Gastroesophageal sphincter (tissue), 4 donors: ENCODE measurements at regions not wholly inside any gene's neighbourhood (a gene's known extent, or its start where the extent isn't known, plus 50 kb on each side); places are given as distances from the start of the nearest gene placed in this dataset.

Experiments
- ATAC-seq: fragments of 150-250 bp; one replicate; pipeline ENCODE4 v1.9.1; 2016; ENCODE audit warnings: mild to moderate bottlenecking, moderate library complexity
- H3K27ac ChIP-seq, 4 donors: fragments of 200-600 bp; sonication (generic) in 3 of 4; 1 replicate in 3 of 4; 2 replicates in 1 of 4; pipeline ENCODE4 v1.5.1; 2016 to 2019
- H3K27me3 ChIP-seq: fragments of 200-600 bp; sonication (generic); one replicate; pipeline ENCODE4 v1.5.1; 2019
- H3K36me3 ChIP-seq, 2 donors: fragments of 200-600 bp; sonication (generic); one replicate each; pipeline ENCODE4 v1.5.1; 2019; ENCODE audit warnings: control low read depth in 1 of 2
- H3K4me1 ChIP-seq, 3 donors: fragments of 200-600 bp; sonication (generic); 1 replicate in 2 of 3; 2 replicates in 1 of 3; pipeline ENCODE4 v1.5.1; 2016 to 2019; ENCODE audit warnings: control low read depth in 2 of 3
- H3K4me3 ChIP-seq, 2 donors: fragments of 200-600 bp; sonication (generic); one replicate each; pipeline ENCODE4 v1.5.1; 2019; ENCODE audit warnings: mild to moderate bottlenecking in 1 of 2, moderate library complexity in 1 of 2
- H3K9me3 ChIP-seq, 3 donors: fragments of 200-600 bp; sonication (generic); one replicate each; pipeline ENCODE4 v1.5.1; 2017 to 2019; ENCODE audit warnings: control low read depth in 2 of 3
- CTCF ChIP-seq, 4 experiments: fragments of 200-600 bp in 2 of 4; fragments of 450-650 bp in 2 of 4; sonication (generic) in 1 of 4; IDR thresholded peaks; one replicate each; pipeline ENCODE4 v1.5.1; 2017 to 2019; ENCODE audit warnings: antibody characterized with exemption in 4 of 4, mild to moderate bottlenecking in 2 of 4, moderate library complexity in 2 of 4
- EP300 ChIP-seq: sonication (generic); formaldehyde crosslinking; IDR thresholded peaks from one replicate; pipeline ENCODE4 v1.6.1; 2017; ENCODE audit warnings: antibody characterized with exemption, mild to moderate bottlenecking
- POLR2A ChIP-seq, 2 donors: fragments of 450-650 bp; IDR thresholded peaks; one replicate each; pipeline ENCODE4 v1.6.1; 2017; ENCODE audit warnings: antibody characterized with exemption in 2 of 2, mild to moderate bottlenecking in 2 of 2, moderate library complexity in 1 of 2
- POLR2AphosphoS5 ChIP-seq: sonication (generic); formaldehyde crosslinking; IDR thresholded peaks from one replicate; pipeline ENCODE4 v1.6.1; 2017; ENCODE audit warnings: antibody characterized with exemption
- WGBS, 2 donors: methylation state at CpG; one replicate each; pipeline ENCODE4 v1.1.5; 2018; ENCODE audit warnings: low coverage in 1 of 2; 5-methylcytosine and 5-hydroxymethylcytosine counted together

GRCh38 chr21:16047904-16048303, 318.1 kb downstream of the USP25 start:
- ATAC-seq: no peak

GRCh38 chr21:16055014-16055413, 325.2 kb downstream of the USP25 start:
- no peak for ATAC-seq
- Histone ChIP-seq H3K9me3 (no peaks in the 10 kb centered on the region), H3K4me3 (no peak overlapping the region), H3K4me1 (no peaks in the 10 kb centered on the region), H3K36me3 (no peaks in the 10 kb centered on the region), H3K27ac (no peak overlapping the region), H3K27me3 (no peaks in the 10 kb centered on the region)
- TF ChIP-seq CTCF (IDR thresholded peaks at IDR 0.05) (no peak), EP300 (no peak), POLR2AphosphoS5 (no peak), POLR2A (IDR thresholded peaks at IDR 0.05) (no peak)
- WGBS, 2 donors: 100% methylated on average over 1 of the region's 1 CpG; no CpG with 5 or more reads in 1 of the 2 donors

More at GRCh38 chr21:16047904-16048303, 318.1 kb downstream of the USP25 start:
- TF ChIP-seq EP300 (no peak), CTCF (IDR thresholded peaks at IDR 0.05) (no peak), POLR2A (IDR thresholded peaks at IDR 0.05) (no peak), POLR2AphosphoS5 (no peak)
- H3K36me3 ChIP-seq: no peaks in the 10 kb centered on the region
- H3K27me3 ChIP-seq: no peaks in the 10 kb centered on the region
- no peak overlapping the region for H3K4me3 ChIP-seq
- no peaks in the 10 kb centered on the region for H3K4me1 ChIP-seq
- 52 to 61% methylated on average over 3 of the region's 3 CpGs for WGBS, 2 donors
- H3K27ac ChIP-seq: no peak overlapping the region
- no peaks in the 10 kb centered on the region for H3K9me3 ChIP-seq

- Histone ChIP-seq H3K9me3 (peaks cover 0 to 5% (median 0%) of the 10 kb centered on the region in 3 donors), H3K36me3 (no peaks in the 10 kb centered on the region), H3K27ac (no peak overlapping the region), H3K4me1 (no peaks in the 10 kb centered on the region), H3K27me3 (no peaks in the 10 kb centered on the region), H3K4me3 (no peak overlapping the region)
- no peak for ATAC-seq
- no peak for TF ChIP-seq CTCF (IDR thresholded peaks at IDR 0.05)
- TF ChIP-seq EP300: no peak
- TF ChIP-seq POLR2AphosphoS5: no peak
- no peak for TF ChIP-seq POLR2A (IDR thresholded peaks at IDR 0.05)
Measured at GRCh38 chr21:16058896-16059295, 329.1 kb downstream of the USP25 start.

GRCh38 chr21:16059981-16060380, 330.2 kb downstream of the USP25 start:
- Histone ChIP-seq H3K27ac (no peak overlapping the region), H3K27me3 (no peaks in the 10 kb centered on the region), H3K9me3 (peaks cover 0 to 5% (median 0%) of the 10 kb centered on the region in 3 donors), H3K36me3 (no peaks in the 10 kb centered on the region), H3K4me1 (no peaks in the 10 kb centered on the region), H3K4me3 (no peak overlapping the region)
- TF ChIP-seq EP300: no peak
- no peak for TF ChIP-seq CTCF (IDR thresholded peaks at IDR 0.05)
- TF ChIP-seq POLR2A (IDR thresholded peaks at IDR 0.05): no peak
- no peak for TF ChIP-seq POLR2AphosphoS5
- 90 to 100% methylated on average over 2 of the region's 4 CpGs for WGBS, 2 donors
- no peak for ATAC-seq

GRCh38 chr21:16061194-16061593, 331.4 kb downstream of the USP25 start:
- H3K4me3 ChIP-seq: no peak overlapping the region
- no peaks in the 10 kb centered on the region for H3K4me1 ChIP-seq
- H3K27ac ChIP-seq: no peak overlapping the region
- no peaks in the 10 kb centered on the region for H3K27me3 ChIP-seq
- WGBS, 2 donors: 99 to 100% methylated on average over 2 to 6 of the region's 9 CpGs
- peaks cover 0 to 5% (median 0%) of the 10 kb centered on the region in 3 donors for H3K9me3 ChIP-seq
- no peaks in the 10 kb centered on the region for H3K36me3 ChIP-seq
- ATAC-seq: no peak
- TF ChIP-seq POLR2A (IDR thresholded peaks at IDR 0.05) (no peak), POLR2AphosphoS5 (no peak), EP300 (no peak), CTCF (IDR thresholded peaks at IDR 0.05) (no peak)
